ENCODE measurements at regions not wholly inside any gene's neighbourhood (a gene's known extent, or its start where the extent isn't known, plus 50 kb on each side); places are given as distances from the start of the nearest gene placed in this dataset.

- no peak for TF ChIP-seq POLR2AphosphoS5 (IDR thresholded peaks at IDR 0.05; ENCODE audit: low read depth, low read length)
- TF ChIP-seq POU2F2 (IDR thresholded peaks at IDR 0.05; ENCODE audit: low read depth, low read length): no peak
Measured at GRCh38 chr2:190587106-190587505, 52.6 kb upstream of the NEMP2 start.
